Small intestine (tissue), 7 donors: ENCODE measurements at regions not wholly inside any gene's neighbourhood (a gene's known extent, or its start where the extent isn't known, plus 50 kb on each side); places are given as distances from the start of the nearest gene placed in this dataset.

Experiments used
- DNase-seq, 2 donors: peaks; one replicate each; pipeline versions ENCODE4 v3.0.0 to v3.0.0-alpha.2; 2013
- FAIRE-seq: peaks from 2 replicates; lab custom pipeline; 2012; peaks lifted over from hg19 to GRCh38; lab: Jason Lieb, UNC
- H3K27ac ChIP-seq, 3 donors: one replicate each; pipeline ENCODE4 v1.5.1; 2013; ENCODE audit warnings: low read length in 2 of 3, mild to moderate bottlenecking in 2 of 3, control low read depth in 1 of 3, inconsistent platforms in 1 of 3, low read depth in 1 of 3, moderate library complexity in 1 of 3
- H3K27me3 ChIP-seq, 3 donors: one replicate each; pipeline ENCODE4 v1.6.1; 2013; ENCODE audit warnings: low read length in 3 of 3, inconsistent platforms in 1 of 3; ENCODE audit not compliant: control insufficient read depth in 3 of 3, insufficient read depth in 3 of 3
- H3K36me3 ChIP-seq, 3 donors: one replicate each; pipeline ENCODE4 v1.6.1; 2013; ENCODE audit warnings: low read length in 3 of 3, inconsistent platforms in 1 of 3, low read depth in 1 of 3, mild to moderate bottlenecking in 1 of 3, moderate library complexity in 1 of 3; ENCODE audit not compliant: control insufficient read depth in 3 of 3, insufficient read depth in 2 of 3
- H3K4me1 ChIP-seq, 3 donors: one replicate each; pipeline ENCODE4 v1.6.1; 2013; ENCODE audit warnings: low read length in 2 of 3, inconsistent platforms in 1 of 3, low read depth in 1 of 3, mild to moderate bottlenecking in 1 of 3, moderate library complexity in 1 of 3; ENCODE audit not compliant: control insufficient read depth in 3 of 3, insufficient read depth in 2 of 3
- H3K4me3 ChIP-seq, 3 donors: one replicate each; pipeline ENCODE4 v1.5.1; 2013; ENCODE audit warnings: low read length in 3 of 3, control low read depth in 1 of 3, inconsistent platforms in 1 of 3, low read depth in 1 of 3, mild to moderate bottlenecking in 1 of 3, moderate library complexity in 1 of 3
- H3K9me3 ChIP-seq, 2 donors: one replicate each; pipeline ENCODE4 v1.6.1; 2013; ENCODE audit warnings: low read depth in 1 of 2, low read length in 1 of 2; ENCODE audit not compliant: control insufficient read depth in 2 of 2, insufficient read depth in 1 of 2
- WGBS, 3 donors: extraction: QIAGEN DNeasy Blood & Tissue Kit; methylation state at CpG; one replicate each; pipeline ENCODE4 v1.1.7; 2013; 5-methylcytosine and 5-hydroxymethylcytosine counted together
- donor health status: healthy with polysubstance abuse.
- donor health status: control.
- donor health status: control.
- donor health status: Bipolar disorder and iron deficiency.
- donor health status: healthy.

GRCh38 chr11:36730761-36731160 is 132.7 kb upstream of the RAG2 start:
- WGBS, 3 donors = 96 to 100% (median 100%) methylated on average over 2 of the region's 2 CpGs
- FAIRE-seq (no peak), DNase-seq (no peak)
- H3K36me3 ChIP-seq = no peaks in the 10 kb centered on the region
- H3K4me1 ChIP-seq = no peaks in the 10 kb centered on the region
- H3K27me3 ChIP-seq = no peaks in the 10 kb centered on the region
- H3K4me3 ChIP-seq = no peak overlapping the region
- H3K9me3 ChIP-seq = no peaks in the 10 kb centered on the region
- H3K27ac ChIP-seq = no peak overlapping the region

- H3K27ac ChIP-seq = no peak overlapping the region
- no peak overlapping the region for H3K4me3 ChIP-seq
- no peaks in the 10 kb centered on the region for H3K4me1 ChIP-seq
- no peaks in the 10 kb centered on the region for H3K27me3 ChIP-seq
- WGBS, 3 donors = 17 to 57% (median 22%) methylated on average over 3 of the region's 3 CpGs
- FAIRE-seq = no peak
- no peaks in the 10 kb centered on the region for H3K36me3 ChIP-seq
- no peaks in the 10 kb centered on the region for H3K9me3 ChIP-seq
- no peak for DNase-seq
Measured at GRCh38 chr11:36729825-36730224, 131.8 kb upstream of the RAG2 start.

- WGBS, 3 donors = 71 to 86% (median 74%) methylated on average over 2 of the region's 2 CpGs
- Histone ChIP-seq H3K9me3 (no peaks in the 10 kb centered on the region), H3K4me1 (no peaks in the 10 kb centered on the region), H3K4me3 (no peak overlapping the region), H3K36me3 (no peaks in the 10 kb centered on the region), H3K27ac (no peak overlapping the region), H3K27me3 (no peaks in the 10 kb centered on the region)
- FAIRE-seq (no peak), DNase-seq (no peak)
Measured at GRCh38 chr11:36726420-36726819, 128.4 kb upstream of the RAG2 start.

- Histone ChIP-seq H3K27me3 (no peaks in the 10 kb centered on the region), H3K4me1 (no peaks in the 10 kb centered on the region), H3K4me3 (no peak overlapping the region), H3K36me3 (no peaks in the 10 kb centered on the region), H3K27ac (no peak overlapping the region), H3K9me3 (no peaks in the 10 kb centered on the region)
- DNase-seq = no peak
- FAIRE-seq = no peak
- 68 to 72% (median 69%) methylated on average over 5 of the region's 5 CpGs for WGBS, 3 donors
Measured at GRCh38 chr11:36724742-36725385, 126.8 kb upstream of the RAG2 start.

GRCh38 chr11:36722421-36722820 is 124.4 kb upstream of the RAG2 start:
- Histone ChIP-seq H3K27me3 (no peaks in the 10 kb centered on the region), H3K36me3 (no peaks in the 10 kb centered on the region), H3K27ac (no peak overlapping the region), H3K4me1 (no peaks in the 10 kb centered on the region), H3K9me3 (no peaks in the 10 kb centered on the region), H3K4me3 (no peak overlapping the region)
- no peak for FAIRE-seq
- 84 to 97% (median 91%) methylated on average over 2 of the region's 2 CpGs for WGBS, 3 donors
- no peak for DNase-seq

GRCh38 chr11:36719358-36720107 is 121.5 kb upstream of the RAG2 start:
- WGBS, 3 donors = 69 to 78% (median 76%) methylated on average over 8 of the region's 8 CpGs
- no peak for DNase-seq
- H3K27me3 ChIP-seq = no peaks in the 10 kb centered on the region

GRCh38 chr11:36718451-36718850 is 120.4 kb upstream of the RAG2 start:
- no peaks in the 10 kb centered on the region for H3K27me3 ChIP-seq
- WGBS, 3 donors = 46 to 56% (median 47%) methylated on average over 1 of the region's 1 CpG
- H3K27ac ChIP-seq = no peak overlapping the region
- H3K4me3 ChIP-seq = no peak overlapping the region
- H3K36me3 ChIP-seq = no peaks in the 10 kb centered on the region
- DNase-seq (no peak), FAIRE-seq (no peak)
- H3K4me1 ChIP-seq = no peaks in the 10 kb centered on the region
- H3K9me3 ChIP-seq = no peaks in the 10 kb centered on the region

More at GRCh38 chr11:36719358-36720107, 121.5 kb upstream of the RAG2 start:
- Histone ChIP-seq H3K4me3 (no peak overlapping the region), H3K36me3 (no peaks in the 10 kb centered on the region), H3K4me1 (no peaks in the 10 kb centered on the region), H3K9me3 (no peaks in the 10 kb centered on the region), H3K27ac (no peak overlapping the region)
- no peak for FAIRE-seq

- 74 to 87% (median 75%) methylated on average over 2 of the region's 2 CpGs for WGBS, 3 donors
Measured at GRCh38 chr11:36713715-36714114, 115.7 kb upstream of the RAG2 start.

More at GRCh38 chr11:36713715-36714114, 115.7 kb upstream of the RAG2 start:
- H3K36me3 ChIP-seq = no peaks in the 10 kb centered on the region
- FAIRE-seq = no peak
- H3K4me3 ChIP-seq = no peak overlapping the region
- H3K9me3 ChIP-seq = no peaks in the 10 kb centered on the region
- no peak for DNase-seq
- no peak overlapping the region for H3K27ac ChIP-seq
- H3K27me3 ChIP-seq = no peaks in the 10 kb centered on the region
- H3K4me1 ChIP-seq = no peaks in the 10 kb centered on the region
